Neuron (in vitro differentiated cells): ENCODE measurements at regions not wholly inside any gene's neighbourhood (a gene's known extent, or its start where the extent isn't known, plus 50 kb on each side); places are given as distances from the start of the nearest gene placed in this dataset.

Source experiments
- H2AFZ ChIP-seq: one replicate; pipeline ENCODE4 v1.6.1; 2013; ENCODE audit warnings: low read depth, mild to moderate bottlenecking, inconsistent platforms, low read length, moderate library complexity
- H3K27me3 ChIP-seq: one replicate; pipeline ENCODE4 v1.6.1; 2013; ENCODE audit warnings: low read length; ENCODE audit not compliant: insufficient read depth
- H3K36me3 ChIP-seq: one replicate; pipeline ENCODE4 v1.6.1; 2013; ENCODE audit warnings: low read length; ENCODE audit not compliant: insufficient read depth
- H3K4me1 ChIP-seq: one replicate; pipeline ENCODE4 v1.6.1; 2013; ENCODE audit warnings: low read length; ENCODE audit not compliant: insufficient read depth
- H3K4me3 ChIP-seq: 2 replicates; pipeline ENCODE4 v1.5.1; 2013; ENCODE audit warnings: mild to moderate bottlenecking, low read length, moderate library complexity
- H3K9me3 ChIP-seq: one replicate; pipeline ENCODE4 v1.6.1; 2013; ENCODE audit warnings: low read length

- H3K36me3 ChIP-seq = no peaks in the 10 kb centered on the region
- H3K4me1 ChIP-seq = no peaks in the 10 kb centered on the region
- no peaks in the 10 kb centered on the region for H3K27me3 ChIP-seq
- no peak overlapping the region for H2AFZ ChIP-seq
- no peak overlapping the region for H3K4me3 ChIP-seq
- peaks cover 3% of the 10 kb centered on the region for H3K9me3 ChIP-seq
Observed at GRCh38 chr4:136850446-136850845, 681.8 kb downstream of the PCDH18 start.

- no peaks in the 10 kb centered on the region for H3K4me1 ChIP-seq
- peaks cover 3% of the 10 kb centered on the region for H3K9me3 ChIP-seq
- H2AFZ ChIP-seq = no peak overlapping the region
- H3K27me3 ChIP-seq = no peaks in the 10 kb centered on the region
- no peaks in the 10 kb centered on the region for H3K36me3 ChIP-seq
- H3K4me3 ChIP-seq = no peak overlapping the region
Observed at GRCh38 chr4:136847881-136848621, 684.2 kb downstream of the PCDH18 start.

GRCh38 chr4:136841526-136841925, 690.8 kb downstream of the PCDH18 start:
- Histone ChIP-seq H2AFZ (no peak overlapping the region), H3K9me3 (no peaks in the 10 kb centered on the region), H3K27me3 (no peaks in the 10 kb centered on the region), H3K4me1 (no peaks in the 10 kb centered on the region), H3K36me3 (no peaks in the 10 kb centered on the region), H3K4me3 (no peak overlapping the region)

- Histone ChIP-seq H3K27me3 (no peaks in the 10 kb centered on the region), H3K4me3 (no peak overlapping the region), H3K4me1 (no peaks in the 10 kb centered on the region), H2AFZ (no peak overlapping the region), H3K9me3 (no peaks in the 10 kb centered on the region), H3K36me3 (no peaks in the 10 kb centered on the region)
Observed at GRCh38 chr4:136838607-136839006, 693.7 kb downstream of the PCDH18 start.

GRCh38 chr4:136831553-136831952, 700.7 kb downstream of the PCDH18 start:
- no peaks in the 10 kb centered on the region for H3K27me3 ChIP-seq
- no peaks in the 10 kb centered on the region for H3K4me1 ChIP-seq
- no peaks in the 10 kb centered on the region for H3K9me3 ChIP-seq
- H3K36me3 ChIP-seq = no peaks in the 10 kb centered on the region
- no peak overlapping the region for H3K4me3 ChIP-seq
- H2AFZ ChIP-seq = no peak overlapping the region

- Histone ChIP-seq H3K4me1 (no peaks in the 10 kb centered on the region), H3K36me3 (no peaks in the 10 kb centered on the region), H3K27me3 (no peaks in the 10 kb centered on the region), H2AFZ (no peak overlapping the region), H3K9me3 (no peaks in the 10 kb centered on the region), H3K4me3 (no peak overlapping the region)
Observed at GRCh38 chr4:136829280-136829679, 703.0 kb downstream of the PCDH18 start.

GRCh38 chr4:136823020-136823419, 709.3 kb downstream of the PCDH18 start:
- Histone ChIP-seq H2AFZ (no peak overlapping the region), H3K4me3 (no peak overlapping the region), H3K36me3 (no peaks in the 10 kb centered on the region), H3K27me3 (no peaks in the 10 kb centered on the region), H3K9me3 (no peaks in the 10 kb centered on the region), H3K4me1 (no peaks in the 10 kb centered on the region)

GRCh38 chr4:136818811-136819330, 713.4 kb downstream of the PCDH18 start:
- Histone ChIP-seq H3K4me1 (no peaks in the 10 kb centered on the region), H3K36me3 (no peaks in the 10 kb centered on the region), H2AFZ (no peak overlapping the region), H3K9me3 (no peaks in the 10 kb centered on the region), H3K4me3 (no peak overlapping the region), H3K27me3 (no peaks in the 10 kb centered on the region)

- Histone ChIP-seq H3K36me3 (no peaks in the 10 kb centered on the region), H3K4me3 (no peak overlapping the region), H3K9me3 (peaks cover 15% of the 10 kb centered on the region), H3K4me1 (no peaks in the 10 kb centered on the region), H3K27me3 (no peaks in the 10 kb centered on the region), H2AFZ (no peak overlapping the region)
Observed at GRCh38 chr4:136812100-136812880, 720.0 kb downstream of the PCDH18 start.

- Histone ChIP-seq H2AFZ (no peak overlapping the region), H3K27me3 (no peaks in the 10 kb centered on the region), H3K4me1 (no peaks in the 10 kb centered on the region)
Observed at GRCh38 chr4:136811496-136812077, 720.7 kb downstream of the PCDH18 start.

GRCh38 chr4:136810626-136811025, 721.7 kb downstream of the PCDH18 start:
- no peak overlapping the region for H2AFZ ChIP-seq
- no peak overlapping the region for H3K4me3 ChIP-seq
- H3K27me3 ChIP-seq = no peaks in the 10 kb centered on the region
- no peaks in the 10 kb centered on the region for H3K4me1 ChIP-seq
- H3K36me3 ChIP-seq = no peaks in the 10 kb centered on the region
- H3K9me3 ChIP-seq = peaks cover 15% of the 10 kb centered on the region

More at GRCh38 chr4:136811496-136812077, 720.7 kb downstream of the PCDH18 start:
- peaks cover 15% of the 10 kb centered on the region for H3K9me3 ChIP-seq
- H3K36me3 ChIP-seq = no peaks in the 10 kb centered on the region
- H3K4me3 ChIP-seq = no peak overlapping the region

- Histone ChIP-seq H2AFZ (no peak overlapping the region), H3K36me3 (no peaks in the 10 kb centered on the region), H3K9me3 (peaks cover 12% of the 10 kb centered on the region), H3K4me3 (no peak overlapping the region), H3K4me1 (peaks cover 8% of the 10 kb centered on the region), H3K27me3 (no peaks in the 10 kb centered on the region)
Observed at GRCh38 chr4:136806844-136807243, 725.5 kb downstream of the PCDH18 start.

GRCh38 chr4:136805617-136806016, 726.7 kb downstream of the PCDH18 start:
- Histone ChIP-seq H3K9me3 (peaks cover 2% of the 10 kb centered on the region), H3K4me1 (peaks cover 8% of the 10 kb centered on the region), H2AFZ (no peak overlapping the region), H3K4me3 (no peak overlapping the region), H3K36me3 (no peaks in the 10 kb centered on the region), H3K27me3 (no peaks in the 10 kb centered on the region)
